A673 (cell line): ENCODE measurements at regions not wholly inside any gene's neighbourhood (a gene's known extent, or its start where the extent isn't known, plus 50 kb on each side); places are given as distances from the start of the nearest gene placed in this dataset.

ENCODE experiments used
- BruUV-seq: library from RNA; stranded (reverse); fragments of 400-500 nt; replicated peaks from 2 replicates; lab custom pipeline; 2021; lab: Mats Ljungman, UMichigan
- CTCF ChIA-PET: fragments of 300-600 bp; sonication (Branson Sonifier 250); formaldehyde crosslinking; loops from one replicate; lab custom pipeline; 2022; ENCODE audit warnings: antibody characterized with exemption; lab: Charles Lee
- POLR2A ChIA-PET: fragments of 300-600 bp; sonication (Branson Sonifier 250); formaldehyde crosslinking; loops from one replicate; lab custom pipeline; 2022; ENCODE audit warnings: antibody characterized with exemption; ENCODE audit not compliant: low non-redundant PET; lab: Charles Lee
- DNase-seq: peaks from one replicate; pipeline ENCODE4 v3.0.0-alpha.2; 2015; ENCODE audit warnings: low spot score
- H3K27ac ChIP-seq: fragments of 200-600 bp; sonication (generic); 2 replicates; pipeline ENCODE4 v1.5.1; 2016; ENCODE audit warnings: mixed run types, low read depth, mild to moderate bottlenecking, mixed read lengths, antibody characterized with exemption, low read length; ENCODE audit not compliant: poor library complexity, severe bottlenecking
- H3K27me3 ChIP-seq: fragments of 200-600 bp; sonication (generic); replicated peaks from 2 replicates; pipeline ENCODE4 v1.6.1; 2017; ENCODE audit warnings: mixed run types, low read depth, mild to moderate bottlenecking, mixed read lengths, antibody characterized with exemption, low read length; ENCODE audit not compliant: insufficient read depth, poor library complexity
- H3K36me3 ChIP-seq: fragments of 200-600 bp; sonication (generic); 2 replicates; pipeline ENCODE4 v1.6.1; 2016; ENCODE audit warnings: mixed run types, mild to moderate bottlenecking, mixed read lengths, antibody characterized with exemption, low read length; ENCODE audit not compliant: insufficient read depth, poor library complexity, severe bottlenecking
- H3K4me1 ChIP-seq: fragments of 200-600 bp; sonication (generic); 2 replicates; pipeline ENCODE4 v1.6.1; 2017; ENCODE audit warnings: mixed run types, mild to moderate bottlenecking, mixed read lengths, antibody characterized with exemption, low read length; ENCODE audit not compliant: insufficient read depth, poor library complexity, severe bottlenecking
- H3K4me3 ChIP-seq: fragments of 200-600 bp; sonication (generic); 2 replicates; pipeline ENCODE4 v1.5.1; 2016; ENCODE audit warnings: low read depth, mixed run types, mild to moderate bottlenecking, mixed read lengths, low read length; ENCODE audit not compliant: poor library complexity, severe bottlenecking
- H3K9me3 ChIP-seq: fragments of 200-600 bp; sonication (generic); 2 replicates; pipeline ENCODE4 v1.6.1; 2016; ENCODE audit warnings: mixed run types, low read depth, mild to moderate bottlenecking, mixed read lengths, antibody characterized with exemption, low read length; ENCODE audit not compliant: poor library complexity, severe bottlenecking
- CTCF ChIP-seq: fragments of 300-800, 200-600 bp; sonication (generic); conservative IDR thresholded peaks from 2 replicates; pipeline ENCODE4 v1.5.1; 2017; ENCODE audit warnings: low read depth, mild to moderate bottlenecking, antibody characterized with exemption, low read length, moderate library complexity, mixed read lengths
- EZH2 ChIP-seq: fragments of 200-600 bp; sonication (generic); IDR thresholded peaks from 2 replicates; pipeline ENCODE4 v1.6.1; 2017; ENCODE audit warnings: borderline replicate concordance, low read depth, mild to moderate bottlenecking, mixed read lengths, antibody characterized with exemption, low read length; ENCODE audit not compliant: poor library complexity, severe bottlenecking
- intact Hi-C: fragments of 100-400 bp; cut with micrococcal nuclease; formaldehyde crosslinking; loops from one replicate; pipeline ENCODE4 v1.10.0; 2022; ENCODE audit not compliant: unreplicated experiment

- H3K9me3 ChIP-seq, result no peaks in the 10 kb centered on the region
- H3K27ac ChIP-seq, result no peak overlapping the region
- POLR2A ChIA-PET, result no interaction called here
- peaks cover 54% of the 10 kb centered on the region for H3K4me1 ChIP-seq
- no peaks in the 10 kb centered on the region for H3K36me3 ChIP-seq
- intact Hi-C loops, result no loop called here
- H3K27me3 ChIP-seq, result no peaks in the 10 kb centered on the region
- no TSS peak for BruUV-seq
- TF ChIP-seq CTCF, result no peak
- TF ChIP-seq EZH2, result no peak
- no peak for DNase-seq
- CTCF ChIA-PET, result no interaction called here
- no peak overlapping the region for H3K4me3 ChIP-seq
Measured at GRCh38 chr3:193775421-193776077, 182.5 kb downstream of the OPA1 start.

GRCh38 chr3:193776626-193777358 lies 183.8 kb downstream of the OPA1 start:
- TF ChIP-seq EZH2 (no peak), CTCF (no peak)
- Histone ChIP-seq H3K9me3 (no peaks in the 10 kb centered on the region), H3K27ac (peak overlapping the region; percentile 25), H3K4me3 (no peak overlapping the region), H3K4me1 (peaks cover 67% of the 10 kb centered on the region), H3K36me3 (no peaks in the 10 kb centered on the region), H3K27me3 (no peaks in the 10 kb centered on the region)
- DNase-seq, result no peak
- POLR2A ChIA-PET, result interaction anchor here (0.6 kb wide), 3 partner anchors 13 to 546 kb away, joined by 3 to 9 read pairs (median 6); no protein-coding TSS in a partner anchor
- CTCF ChIA-PET, result interaction anchor here (0.7 to 1.1 kb wide), 2 partner anchors 539 to 552 kb away, joined by 3 to 4 read pairs; no protein-coding TSS in a partner anchor
- intact Hi-C loops, result no loop called here
- no TSS peak for BruUV-seq

- Histone ChIP-seq H3K4me3 (no peak overlapping the region), H3K36me3 (no peaks in the 10 kb centered on the region), H3K9me3 (no peaks in the 10 kb centered on the region), H3K27ac (no peak overlapping the region), H3K4me1 (peaks cover 69% of the 10 kb centered on the region), H3K27me3 (no peaks in the 10 kb centered on the region)
- intact Hi-C loops, result no loop called here
- DNase-seq, result no peak
- TF ChIP-seq EZH2 (no peak), CTCF (no peak)
- POLR2A ChIA-PET, result interaction anchor here (0.6 kb wide), 2 partner anchors 14 to 545 kb away, joined by 6 to 9 read pairs; no protein-coding TSS in a partner anchor
- no TSS peak for BruUV-seq
- CTCF ChIA-PET, result interaction anchor here (1.1 kb wide), 1 partner anchor 538 kb away, joined by 3 read pairs; no protein-coding TSS in a partner anchor
Measured at GRCh38 chr3:193777524-193777923, 184.5 kb downstream of the OPA1 start.
